CD1c-positive myeloid dendritic cell (primary cell): ENCODE measurements at regions not wholly inside any gene's neighbourhood (a gene's known extent, or its start where the extent isn't known, plus 50 kb on each side); places are given as distances from the start of the nearest gene placed in this dataset.

Experiments
- DNase-seq: peaks from one replicate; pipeline ENCODE4 v3.0.0-alpha.2; 2016; ENCODE audit errors: extremely low spot score

DNA sequence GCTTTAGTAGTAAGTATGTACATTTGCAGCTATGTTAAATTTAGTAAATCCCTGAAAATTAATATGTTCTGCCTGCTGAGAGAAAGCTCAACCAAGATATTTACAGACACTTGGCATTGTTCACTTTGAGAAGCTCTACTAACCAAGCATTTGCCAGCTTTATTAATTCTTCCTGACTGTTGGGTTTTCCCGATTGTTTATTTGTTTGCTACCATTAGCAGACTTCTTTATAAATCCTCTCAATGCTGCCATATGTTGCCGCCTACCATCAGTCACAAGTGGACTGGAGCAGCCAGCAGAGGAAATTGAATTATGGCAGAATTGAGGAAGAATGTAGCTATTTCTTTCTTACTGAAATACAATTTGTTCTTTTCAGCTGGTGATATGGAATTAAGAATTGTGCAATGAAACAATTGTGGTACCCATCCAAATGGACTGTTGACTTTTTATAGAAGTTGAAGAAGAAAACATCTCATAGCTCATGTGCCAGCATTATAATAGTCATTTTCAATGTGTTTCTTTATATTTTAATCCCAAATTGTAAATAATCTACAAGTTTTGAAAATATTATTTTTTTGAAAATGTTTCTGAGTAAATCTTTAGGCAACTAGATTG lies 588.7 kb upstream of the CDH6 start:
- no peak for DNase-seq

DNA sequence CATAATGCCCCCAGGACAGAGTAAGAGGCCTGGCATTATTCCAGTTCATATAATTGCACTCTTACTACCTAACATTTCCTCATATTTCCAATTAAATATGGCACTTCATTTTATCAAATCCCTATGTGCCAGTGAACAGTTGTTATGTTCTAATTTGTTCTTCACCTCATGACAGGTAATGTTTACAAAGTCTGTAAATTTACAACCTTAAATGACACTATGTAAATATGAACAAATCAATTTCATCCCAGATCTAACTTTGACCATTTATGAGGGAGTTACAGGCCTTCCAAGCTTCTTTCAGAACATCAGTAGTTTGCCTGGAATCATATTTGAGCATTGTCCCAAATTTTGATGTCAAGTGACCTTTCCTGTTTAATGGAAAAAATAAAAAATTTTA lies 592.6 kb upstream of the CDH6 start:
- no peak for DNase-seq

DNA sequence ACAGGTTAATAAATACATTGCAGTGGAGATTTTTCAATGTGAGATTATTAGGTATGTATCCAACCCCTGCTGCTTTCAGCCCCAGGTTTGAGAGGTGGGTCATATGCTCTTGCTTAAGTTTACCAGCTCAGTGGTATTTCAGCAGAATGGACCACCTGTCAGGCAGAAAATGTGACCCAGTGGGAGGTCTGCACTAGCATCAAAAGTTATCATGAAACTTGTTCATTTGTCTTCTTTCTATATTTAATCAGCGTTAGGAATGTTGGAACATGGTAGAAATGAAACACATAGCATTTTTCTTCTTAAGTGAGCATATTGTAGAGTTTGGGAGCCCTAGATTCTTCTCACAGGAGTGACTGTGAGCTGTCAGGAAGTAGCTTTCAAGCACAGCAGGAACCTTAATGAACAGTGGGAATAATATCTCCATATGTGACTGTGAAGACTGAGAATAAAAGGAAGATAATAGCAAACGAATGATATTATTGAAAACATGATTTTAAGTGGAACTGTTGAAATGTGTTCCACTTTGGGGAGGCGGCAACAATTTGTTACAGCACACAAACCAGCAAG lies 596.9 kb upstream of the CDH6 start:
- no peak for DNase-seq

DNA sequence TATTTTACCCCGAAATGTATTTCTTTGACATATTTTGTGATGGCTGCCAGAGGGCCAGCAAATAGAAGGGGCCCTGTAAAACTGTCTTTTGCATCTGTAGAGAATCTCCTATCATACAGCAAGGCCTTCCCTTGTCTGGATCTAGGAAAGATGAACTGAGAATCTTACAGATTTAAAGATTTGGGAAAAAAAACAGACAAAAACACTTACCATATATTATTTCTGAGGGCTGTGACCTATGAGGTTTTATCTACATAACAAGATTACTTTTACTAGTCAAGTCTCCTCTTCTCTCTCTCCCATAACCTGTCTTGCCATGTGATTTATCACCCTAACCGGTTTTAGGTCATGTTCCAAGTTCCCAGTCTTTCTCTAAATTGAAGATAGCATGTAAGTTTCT lies 599.2 kb upstream of the CDH6 start:
- no peak for DNase-seq

DNA sequence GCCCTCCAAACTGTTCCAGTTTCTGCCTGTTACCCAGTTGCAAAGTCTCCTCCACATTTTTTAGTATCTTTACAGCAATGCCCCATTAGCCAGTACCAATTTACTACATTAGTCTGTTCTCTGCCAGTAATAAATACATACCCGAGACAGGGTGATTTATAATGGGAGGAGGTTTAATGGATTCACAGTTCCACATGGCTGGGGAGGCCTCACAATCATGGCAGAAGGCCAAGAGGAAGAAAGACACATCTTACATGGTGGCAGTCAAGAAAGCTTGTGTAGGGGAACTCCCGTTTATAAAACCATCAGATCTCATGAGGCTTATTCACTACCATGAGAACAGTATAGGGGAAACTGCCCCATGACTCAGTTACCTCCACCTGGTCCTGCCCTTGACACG lies 600.7 kb upstream of the CDH6 start:
- DNase-seq: no peak

DNA sequence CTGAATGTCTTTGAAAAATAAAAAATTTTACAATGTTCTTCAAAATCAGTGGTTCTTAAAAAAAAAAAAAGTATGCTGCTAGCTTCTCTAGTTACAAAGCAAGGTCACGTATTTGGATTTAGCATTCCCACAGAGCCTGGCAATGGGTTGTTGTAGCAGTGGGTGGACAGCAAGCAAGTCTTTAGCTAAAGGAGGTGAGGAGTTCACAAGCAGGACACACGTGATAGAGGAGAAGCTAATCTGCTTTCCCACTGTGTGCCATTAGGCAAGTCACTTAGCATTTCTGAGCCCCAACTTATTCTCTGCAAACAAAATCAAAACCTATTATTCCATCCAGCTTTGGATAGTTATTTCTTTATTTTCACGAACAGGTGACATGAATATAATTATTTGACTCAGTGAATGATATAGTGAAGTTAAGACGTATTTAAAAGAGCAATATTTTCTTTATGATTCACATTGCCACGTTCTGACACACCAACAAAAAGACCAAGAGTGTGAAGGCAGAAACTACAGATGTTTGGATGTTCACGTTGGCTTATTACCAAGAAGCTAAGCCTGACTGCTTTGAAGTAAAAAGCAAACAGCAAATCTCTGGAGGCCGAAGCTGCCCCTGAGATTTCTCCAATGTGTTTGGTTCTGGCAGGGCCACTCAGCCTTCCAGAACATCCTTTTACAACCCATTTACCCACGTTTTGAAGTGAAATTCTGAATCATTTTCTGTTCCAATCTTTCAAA lies 612.1 kb upstream of the CDH6 start:
- no peak for DNase-seq

DNA sequence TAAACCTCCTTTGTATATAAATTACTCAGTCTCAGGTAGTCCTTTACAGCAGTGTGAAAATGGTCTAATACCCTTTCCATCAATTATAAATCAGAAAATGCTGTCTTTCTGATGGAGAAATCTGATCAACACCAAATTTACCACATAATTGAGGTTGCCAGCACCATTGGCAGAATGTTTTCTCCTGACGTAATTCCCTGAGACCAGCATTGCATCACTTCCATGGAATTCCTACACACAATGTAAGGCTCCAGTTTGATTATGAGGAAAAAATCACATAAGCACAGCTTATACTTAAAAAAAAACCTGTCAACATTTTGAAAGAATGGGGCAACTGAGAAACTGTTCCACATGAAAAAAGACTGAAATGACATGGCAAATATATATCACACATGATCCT lies 618.7 kb upstream of the CDH6 start:
- DNase-seq: no peak

DNA sequence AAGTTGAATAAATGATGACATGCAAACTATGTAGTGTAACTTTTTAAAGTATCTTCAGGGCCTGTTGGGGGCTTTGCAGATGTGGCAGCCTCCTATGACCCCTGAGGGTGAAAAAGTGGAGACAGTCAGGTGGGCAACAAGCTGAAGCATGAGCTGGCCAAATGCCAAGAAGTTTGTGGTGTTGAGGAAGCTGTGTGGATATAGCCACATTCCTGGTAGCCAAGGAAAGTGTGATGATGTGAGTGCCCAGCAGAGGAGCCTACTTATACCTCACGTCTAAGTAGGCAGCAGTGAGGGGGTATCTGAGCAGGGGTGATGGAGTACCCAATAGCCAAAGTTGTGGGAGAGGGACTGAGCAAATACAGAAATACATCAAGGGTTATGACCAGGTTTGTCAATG lies 621.2 kb upstream of the CDH6 start:
- no peak for DNase-seq

DNA sequence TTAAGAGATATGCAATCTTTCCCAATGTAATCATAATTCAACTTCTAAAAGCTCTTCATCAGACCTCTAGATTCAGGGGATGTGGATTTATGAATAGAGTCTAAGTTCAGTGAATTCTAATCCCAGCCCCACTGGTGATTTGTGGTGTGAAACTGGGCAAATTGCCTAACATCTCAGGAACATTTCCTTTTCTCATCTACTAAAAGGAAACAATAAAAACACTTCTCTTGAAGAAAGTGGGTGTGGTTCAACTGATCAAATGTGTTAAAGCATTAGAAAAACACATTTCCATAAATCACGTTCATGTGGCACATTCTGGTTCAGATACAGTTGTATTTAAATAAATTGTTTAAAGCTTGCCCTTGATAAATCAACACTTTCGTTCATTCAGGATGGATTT lies 631.7 kb upstream of the CDH6 start:
- no peak for DNase-seq

DNA sequence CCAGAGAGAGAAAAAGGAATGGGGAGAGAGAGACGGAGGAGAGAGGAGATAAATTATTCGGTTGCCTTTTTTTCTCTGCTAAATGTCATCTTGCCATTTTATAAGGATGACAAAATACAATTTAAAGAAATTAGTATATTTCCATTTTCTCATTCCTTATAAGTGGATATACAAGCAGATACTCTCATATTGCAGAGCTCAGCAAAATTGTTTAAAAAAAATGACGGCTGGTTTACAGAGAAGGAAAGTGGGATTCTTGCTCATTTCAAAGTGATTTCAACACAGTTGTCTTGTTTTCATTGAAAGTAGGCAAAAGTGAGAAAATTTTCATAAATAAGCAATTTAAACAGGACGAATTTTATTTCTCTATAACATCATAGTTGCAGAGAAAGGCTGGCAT lies 641.9 kb upstream of the CDH6 start:
- no peak for DNase-seq

DNA sequence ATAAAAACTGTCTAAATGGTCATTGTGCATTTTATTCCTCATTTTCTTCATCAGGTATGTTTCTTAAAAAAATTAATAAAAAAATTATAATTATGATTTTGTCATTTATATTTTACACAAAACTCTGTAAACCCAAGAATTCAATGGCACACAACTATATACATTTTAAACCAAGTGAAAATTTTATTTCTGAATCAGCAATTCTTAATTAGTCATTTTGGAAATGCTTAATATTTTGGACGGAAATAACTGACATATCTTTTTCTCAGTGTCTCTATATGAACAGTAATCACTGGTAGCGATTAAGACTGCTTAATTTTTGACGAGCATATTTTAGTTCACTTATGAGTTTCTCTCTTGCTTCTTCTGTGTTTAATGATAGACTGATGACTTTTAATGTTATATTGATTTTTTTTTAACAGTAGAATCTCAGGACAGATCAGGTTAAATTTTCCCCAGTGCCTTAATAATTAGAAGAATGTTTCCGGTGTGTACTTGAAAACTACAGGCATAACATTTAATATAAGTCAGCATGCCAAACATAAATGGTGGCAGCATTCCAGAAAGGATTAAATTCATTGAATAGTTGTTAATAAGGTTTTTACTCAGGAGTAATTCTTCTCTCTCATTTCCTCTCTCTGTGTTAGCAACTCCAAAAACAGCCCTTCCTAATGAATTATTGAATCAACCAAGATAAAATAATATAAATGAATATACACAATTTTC lies 644.7 kb upstream of the CDH6 start:
- DNase-seq: no peak

DNA sequence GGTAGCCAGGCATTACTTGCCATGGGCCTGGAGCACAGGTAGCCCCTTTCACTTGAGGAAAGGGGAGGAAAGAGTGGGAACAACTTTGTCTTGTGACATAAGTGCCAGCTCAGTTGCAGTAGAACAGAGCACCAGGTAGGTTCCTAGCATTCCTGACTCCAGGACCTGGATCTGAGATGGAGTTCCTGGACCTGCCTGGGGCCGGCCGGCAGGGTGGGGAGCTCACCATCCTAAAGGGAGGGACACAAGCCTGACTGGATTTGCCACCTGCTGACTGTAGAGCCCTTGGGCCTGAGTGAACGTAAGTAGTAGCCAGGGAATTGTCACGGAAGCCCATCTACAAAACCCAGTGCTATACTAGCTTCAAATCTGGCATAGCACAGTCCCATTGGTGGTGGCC lies 653.3 kb upstream of the CDH6 start:
- no peak for DNase-seq

DNA sequence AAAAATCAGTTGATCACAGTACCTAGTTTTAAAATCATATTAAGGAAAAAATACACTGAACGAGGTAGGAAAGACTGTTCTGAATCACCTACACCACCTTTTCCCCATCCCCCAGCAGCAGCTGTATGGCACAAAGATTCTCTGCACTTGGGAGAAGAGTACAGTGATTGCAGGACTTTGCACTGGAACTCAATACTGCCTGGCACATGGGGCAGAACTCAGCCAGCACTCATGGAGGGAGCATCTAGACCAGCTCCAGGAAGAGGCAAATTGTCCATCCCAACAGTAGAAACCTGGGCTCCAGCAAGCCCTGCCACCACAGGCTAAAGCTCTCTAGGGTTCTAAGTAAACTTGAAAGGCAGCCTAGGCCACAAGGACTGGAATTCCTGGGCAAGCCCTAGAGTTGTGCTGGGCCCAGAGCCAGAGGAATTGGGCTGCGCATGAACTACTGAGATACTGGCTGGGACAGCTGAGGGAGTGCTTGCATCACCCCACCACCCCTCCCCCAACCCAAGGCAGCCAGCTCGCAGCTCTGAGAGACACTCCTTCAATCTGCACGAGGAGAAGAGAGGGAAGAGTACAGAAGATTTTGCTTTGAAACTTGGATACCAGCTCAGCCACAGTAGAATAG lies 654.4 kb upstream of the CDH6 start:
- no peak for DNase-seq

DNA sequence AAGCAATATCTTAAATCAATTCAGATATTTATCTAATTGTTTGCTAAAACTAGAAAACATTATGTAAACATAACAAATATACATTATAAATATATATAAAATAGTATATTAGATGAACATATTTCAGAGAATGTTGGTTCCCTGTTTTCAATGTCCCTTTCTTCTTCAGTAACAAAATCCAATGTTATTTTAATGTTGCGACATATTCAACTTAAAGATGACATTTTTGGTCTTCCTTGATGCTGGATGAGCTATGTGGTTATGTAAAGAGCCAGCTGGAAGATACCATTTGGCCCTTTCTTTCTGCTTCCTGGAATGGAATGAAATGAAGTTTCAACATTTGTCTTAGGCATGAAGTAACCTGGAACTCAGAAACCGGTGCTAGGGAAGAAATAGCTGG lies 668.1 kb upstream of the CDH6 start:
- DNase-seq: no peak

DNA sequence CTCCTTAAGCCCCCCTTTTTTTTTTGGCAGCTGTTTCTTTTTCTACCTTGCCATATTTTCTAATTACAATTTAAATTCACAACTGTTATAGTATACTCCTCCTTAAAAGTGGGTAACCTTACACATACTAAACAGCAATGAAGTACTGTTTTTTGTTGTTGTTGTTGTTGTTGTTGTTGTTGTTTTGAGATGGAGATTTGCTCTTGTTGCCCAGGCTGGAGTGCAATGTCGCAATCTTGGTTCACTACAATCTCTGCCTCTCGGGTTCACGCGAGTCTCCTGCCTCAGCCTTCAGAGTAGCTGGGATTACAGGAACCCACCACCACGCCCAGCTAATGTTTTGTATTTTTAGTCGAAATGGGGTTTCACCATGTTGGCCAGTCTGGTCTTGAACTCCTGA lies 669.1 kb upstream of the CDH6 start:
- no peak for DNase-seq

DNA sequence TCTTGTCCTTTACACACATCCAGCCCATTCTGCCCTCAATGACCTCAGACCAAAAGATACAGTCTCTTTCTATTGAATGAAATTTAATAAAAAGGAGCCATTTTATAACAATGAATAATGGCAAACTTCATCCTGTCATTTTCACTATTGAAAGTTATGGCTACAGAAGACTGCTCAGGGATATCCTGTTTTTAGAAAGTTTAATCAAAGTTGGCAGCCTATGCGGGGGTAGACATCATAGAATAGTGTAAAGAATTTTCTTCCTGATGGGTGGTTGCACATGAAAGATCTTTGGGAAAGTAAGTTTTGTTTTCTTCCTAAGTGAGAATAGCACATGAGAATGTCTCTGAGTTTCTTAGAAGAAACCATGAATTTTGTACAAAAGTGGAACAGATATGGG lies 670.4 kb upstream of the CDH6 start:
- DNase-seq: no peak

DNA sequence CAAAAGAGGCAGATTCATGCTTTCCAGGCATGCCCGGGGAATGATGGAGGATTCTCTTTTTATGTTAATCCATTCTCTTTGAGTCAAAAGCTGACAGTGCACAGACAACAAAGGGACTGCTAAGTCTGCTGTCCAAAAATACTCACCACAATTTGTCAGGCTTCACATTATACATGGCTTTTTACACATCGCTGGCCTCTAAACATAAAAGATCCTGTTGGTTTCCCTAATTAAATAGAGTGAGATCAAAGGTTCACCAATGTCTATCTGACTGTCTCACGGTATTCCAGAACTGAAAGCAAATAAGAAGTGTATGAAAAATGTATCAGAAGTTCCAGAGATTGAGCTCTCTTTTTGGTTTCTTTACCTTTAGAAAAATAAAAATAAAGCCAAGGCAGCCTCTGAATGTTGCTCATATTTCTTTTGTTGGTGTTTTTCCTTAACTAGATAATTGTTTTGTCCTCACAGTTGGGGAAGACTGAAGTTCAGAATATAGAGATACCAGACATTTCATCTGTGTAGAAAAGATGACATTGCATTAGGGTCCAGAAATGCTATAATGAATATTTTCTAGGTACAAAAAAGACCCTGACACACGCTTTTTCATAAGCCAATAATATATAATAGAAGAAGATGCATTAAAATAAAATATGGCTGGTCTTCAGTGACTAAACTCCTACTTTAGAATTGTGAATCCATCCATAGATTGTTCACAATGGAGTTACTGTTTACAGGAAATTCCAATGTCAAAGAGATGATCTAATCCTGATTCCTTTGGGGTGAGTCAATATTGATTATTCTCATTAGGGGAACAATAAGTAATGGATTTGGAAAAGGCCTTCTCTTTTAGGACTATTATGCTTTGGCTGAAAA lies 688.2 kb upstream of the CDH6 start:
- no peak for DNase-seq

DNA sequence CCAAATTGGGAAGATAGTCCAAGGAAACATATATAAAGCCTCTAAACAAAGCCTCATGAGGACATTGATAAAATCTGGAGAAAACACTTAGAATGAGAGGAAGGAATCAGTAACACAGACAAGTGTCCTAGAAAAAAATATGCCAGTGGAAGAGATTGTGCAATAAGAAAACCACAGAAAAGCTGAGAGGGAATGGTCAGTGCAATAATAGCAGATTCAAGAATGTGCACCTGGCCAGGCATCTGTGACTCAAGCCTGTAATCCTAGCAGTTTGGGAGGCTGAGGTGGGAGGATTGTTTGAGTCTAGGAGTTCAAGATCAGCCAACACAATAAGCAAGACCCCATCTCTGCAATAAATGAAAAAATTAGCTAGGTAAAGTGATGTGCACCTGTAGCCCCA lies 691.2 kb upstream of the CDH6 start:
- DNase-seq: no peak

DNA sequence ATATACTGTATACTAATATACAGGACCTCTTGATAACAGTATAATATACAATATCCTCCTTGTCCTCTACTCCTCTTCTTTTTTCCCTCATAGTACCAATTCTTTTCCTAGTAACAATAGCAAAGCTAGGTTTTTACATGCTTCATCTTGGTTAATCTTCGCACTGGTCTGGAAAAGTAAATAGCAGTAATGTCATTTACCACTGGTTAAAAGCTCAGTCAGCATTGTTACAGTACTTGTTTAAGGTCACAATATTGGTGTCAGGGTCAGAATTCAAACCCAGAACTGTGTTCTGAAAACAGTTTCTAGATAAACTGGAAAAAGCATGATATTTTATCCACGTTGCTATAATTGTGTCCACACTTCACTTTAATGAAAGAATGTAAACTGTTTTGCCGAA lies 692.4 kb upstream of the CDH6 start:
- DNase-seq: no peak

DNA sequence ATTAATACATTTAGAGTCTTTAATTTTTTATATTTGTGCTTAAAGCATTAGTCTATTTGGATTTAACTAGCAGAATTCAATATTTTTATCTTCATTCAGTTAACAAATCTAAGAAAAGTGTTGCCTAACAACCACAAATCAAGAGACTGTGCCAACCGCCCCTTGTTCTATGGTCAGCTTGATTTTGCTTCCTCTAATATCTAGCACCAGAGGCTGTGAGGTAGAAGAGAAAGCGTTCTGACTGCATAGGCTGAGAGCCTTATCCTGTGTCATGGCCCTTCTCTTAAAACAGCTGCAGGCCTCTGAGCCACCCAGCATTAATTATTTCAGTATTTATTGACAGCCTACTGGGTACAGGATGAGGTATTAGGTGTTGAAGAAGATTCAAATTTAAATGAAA lies 693.0 kb upstream of the CDH6 start:
- DNase-seq: no peak

DNA sequence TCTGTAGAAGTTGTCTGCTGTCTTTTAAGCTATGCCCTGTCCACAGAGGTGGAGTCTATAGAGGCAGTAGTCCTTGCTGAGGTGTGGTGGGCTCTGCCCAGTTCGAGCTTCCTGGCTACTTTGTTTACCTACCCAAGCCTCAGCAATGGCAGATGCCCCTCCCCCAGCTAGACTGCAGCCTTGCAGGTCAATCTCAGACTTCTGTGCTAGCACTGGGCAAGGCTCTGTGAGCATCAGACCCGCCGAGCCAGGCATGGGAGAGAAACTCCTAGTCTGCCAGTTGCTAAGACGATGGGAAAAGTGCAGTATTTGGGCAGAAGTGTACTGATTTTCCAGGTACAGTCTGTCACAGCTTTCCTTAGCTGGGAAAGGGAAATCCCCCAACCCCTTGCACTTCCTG lies 694.1 kb upstream of the CDH6 start:
- DNase-seq: no peak

DNA sequence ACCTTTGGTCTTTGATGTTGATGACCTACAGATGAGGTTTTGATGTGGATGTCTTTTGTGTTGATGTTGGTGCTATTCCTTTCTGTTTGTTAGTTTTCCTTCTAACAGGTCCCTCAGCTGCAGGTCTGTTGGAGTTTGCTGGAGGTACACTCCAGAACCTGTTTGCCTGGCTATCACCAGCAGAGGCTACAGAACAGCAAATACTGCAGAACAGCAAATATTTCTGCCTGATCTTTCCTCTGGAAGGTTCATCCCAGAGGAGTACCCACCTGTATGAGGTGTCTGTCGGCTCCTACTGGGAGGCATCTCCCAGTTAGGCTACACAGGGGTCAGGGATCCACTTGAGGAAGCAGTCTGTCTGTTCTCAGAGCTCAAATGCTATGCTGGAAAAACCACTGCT lies 694.5 kb upstream of the CDH6 start:
- DNase-seq: no peak
